GM18858 (cell line): ENCODE measurements at regions not wholly inside any gene's neighbourhood (a gene's known extent, or its start where the extent isn't known, plus 50 kb on each side); places are given as distances from the start of the nearest gene placed in this dataset.

ENCODE experiments used
- ATAC-seq: cut with Tn5 transposase; IDR thresholded peaks from one replicate; pipeline ENCODE4 v1.9.1; 2021; ENCODE audit not compliant: unreplicated experiment

DNA sequence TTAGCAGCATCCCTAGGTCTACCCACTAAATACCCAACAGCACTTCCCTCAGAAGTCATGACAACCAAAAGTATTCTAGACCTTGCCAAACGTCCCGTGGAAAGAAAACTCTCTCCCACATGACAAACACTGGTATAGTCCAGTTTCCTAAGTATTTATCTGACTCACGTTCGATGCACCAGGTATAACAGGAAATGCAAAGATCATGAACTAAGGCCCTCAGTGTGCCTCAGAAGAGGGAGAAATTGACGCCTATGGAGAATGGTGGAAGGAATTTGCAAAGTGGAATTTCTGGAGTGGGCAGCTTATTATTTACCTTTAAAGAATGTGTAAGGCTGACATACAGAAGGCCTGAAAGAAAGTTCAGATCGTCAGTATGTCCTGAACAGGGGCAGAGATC, 523.6 kb upstream of the DAB1 start:
- no peak for ATAC-seq

DNA sequence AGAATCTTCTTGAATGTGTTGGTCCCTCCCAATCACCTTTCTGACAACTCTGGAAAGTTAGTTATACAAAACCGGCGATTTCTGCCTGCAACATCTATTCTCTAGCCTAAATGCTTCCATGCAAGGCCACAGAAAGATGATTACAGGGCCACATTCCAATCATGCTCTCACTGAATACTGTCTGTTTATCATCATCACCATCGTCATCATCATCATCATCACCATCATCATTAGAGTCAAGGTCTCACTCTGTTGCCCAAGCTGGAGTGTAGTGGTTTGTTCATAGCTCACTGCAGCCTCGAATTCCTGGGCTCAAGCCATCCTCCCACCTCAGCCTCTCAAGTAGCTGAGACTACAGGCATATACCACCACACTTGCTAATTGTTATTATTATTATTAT, 521.2 kb upstream of the DAB1 start:
- no peak for ATAC-seq

- ATAC-seq = no peak
These were observed 519.5 kb upstream of the DAB1 start for GRCh38 chr1:57943365-57943764.

DNA sequence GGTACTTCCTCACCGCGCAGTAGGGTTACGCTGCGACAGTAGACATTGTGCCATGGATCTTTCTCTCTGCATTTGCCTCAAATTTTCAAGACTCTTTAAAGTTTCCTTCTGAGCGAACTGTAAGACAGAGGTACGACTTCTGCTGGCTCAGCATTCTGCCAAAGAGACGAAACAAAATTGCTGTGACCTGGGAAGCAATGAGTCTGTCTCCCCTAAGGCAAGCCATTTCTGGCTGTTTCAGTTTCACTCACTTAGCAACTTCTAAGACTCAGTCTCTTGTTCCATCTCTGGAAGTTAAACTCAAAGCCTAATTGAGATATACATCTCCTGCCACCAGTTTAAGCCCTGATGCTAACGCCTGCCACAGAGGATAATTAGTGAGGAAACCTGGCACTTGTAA, 510.9 kb upstream of the DAB1 start:
- no peak for ATAC-seq

GRCh38 chr1:57927003-57927402, 503.1 kb upstream of the DAB1 start:
- no peak for ATAC-seq

- no peak for ATAC-seq
These were observed 502.2 kb upstream of the DAB1 start for GRCh38 chr1:57926025-57926552.

- ATAC-seq = no peak
These were observed 501.4 kb upstream of the DAB1 start for GRCh38 chr1:57925226-57925625.

DNA sequence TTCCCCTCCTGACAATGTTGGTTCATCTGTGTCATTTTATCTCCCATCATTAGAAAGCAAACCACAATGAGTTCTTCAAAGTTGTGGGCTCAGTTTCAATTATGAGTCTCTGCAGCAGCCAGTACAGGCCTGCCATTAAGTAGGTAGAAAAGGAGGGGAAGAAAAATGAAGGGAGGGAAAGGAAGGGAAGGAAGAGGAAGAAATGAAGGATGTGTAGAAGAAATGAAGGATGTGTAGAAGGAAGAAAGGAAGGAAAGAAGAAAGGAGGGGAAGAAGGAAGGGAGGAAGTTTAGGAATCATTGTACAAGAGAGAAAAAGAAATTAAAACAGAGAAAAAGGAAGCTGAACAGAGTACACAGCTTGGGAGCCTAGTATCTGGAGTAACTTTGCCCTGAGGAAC, 498.3 kb upstream of the DAB1 start:
- ATAC-seq = no peak

- no peak for ATAC-seq
These were observed 492.2 kb upstream of the DAB1 start for GRCh38 chr1:57916041-57916440.

- ATAC-seq = no peak
These were observed 487.6 kb upstream of the DAB1 start for GRCh38 chr1:57911427-57911826.

GRCh38 chr1:57910782-57911181, 486.9 kb upstream of the DAB1 start:
- no peak for ATAC-seq

GRCh38 chr1:57910305-57910704, 486.4 kb upstream of the DAB1 start:
- no peak for ATAC-seq

GRCh38 chr1:57908147-57908890, 484.5 kb upstream of the DAB1 start:
- no peak for ATAC-seq

DNA sequence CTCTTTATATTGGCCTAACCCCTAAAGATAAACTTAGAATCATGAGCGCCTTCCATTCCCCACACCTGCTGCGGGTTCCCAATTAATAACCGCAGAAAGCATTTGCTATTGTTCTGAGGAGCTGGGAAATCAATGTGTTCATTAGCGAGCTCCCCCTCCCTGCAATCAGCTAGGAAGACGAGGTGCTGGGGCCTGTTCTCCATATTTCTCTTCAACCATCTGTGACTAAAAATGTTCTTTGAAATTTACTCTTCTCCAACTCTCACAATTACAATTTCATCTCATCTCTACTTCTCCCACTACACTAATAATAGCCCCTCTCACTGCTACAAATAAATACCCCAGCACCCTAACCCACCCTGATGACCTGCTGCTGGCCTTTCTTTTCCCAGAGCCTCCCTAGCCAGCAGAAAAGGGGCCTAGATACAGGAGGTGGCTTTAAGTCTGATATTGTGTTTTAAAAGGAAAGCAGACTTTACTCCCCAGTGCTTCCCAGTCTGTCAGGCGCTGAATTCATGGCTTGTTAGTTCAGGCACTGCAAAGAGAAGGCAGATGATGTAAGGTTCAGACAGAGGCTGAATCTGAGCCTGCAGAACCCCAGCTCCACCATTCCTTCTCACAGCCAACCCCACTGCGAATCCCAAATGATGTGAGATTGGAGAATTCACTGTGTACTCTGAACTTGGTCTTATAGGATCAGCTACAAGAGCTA, 477.5 kb upstream of the DAB1 start:
- ATAC-seq = no peak

GRCh38 chr1:57898531-57898930, 474.7 kb upstream of the DAB1 start:
- ATAC-seq = no peak

- no peak for ATAC-seq
These were observed 473.7 kb upstream of the DAB1 start for GRCh38 chr1:57897581-57897980.

DNA sequence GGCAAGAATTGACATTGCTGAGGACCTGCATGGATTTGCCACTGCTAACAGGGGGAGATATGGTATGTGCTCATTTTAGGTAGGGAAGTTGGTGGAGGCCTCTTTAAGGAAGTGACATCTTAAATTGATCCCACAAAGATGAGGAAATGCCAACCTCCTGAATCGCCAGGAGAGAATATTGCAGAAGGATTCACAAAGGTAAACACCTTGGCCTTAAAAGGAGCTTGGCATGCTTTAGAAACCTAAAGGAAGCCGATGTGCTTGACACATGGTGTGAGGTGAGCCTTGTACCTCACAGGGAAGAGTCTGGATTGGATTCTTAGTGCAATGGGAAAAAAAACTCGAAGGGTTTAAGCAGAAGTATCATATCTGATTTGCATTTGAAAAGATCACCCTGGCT, 470.5 kb upstream of the DAB1 start:
- ATAC-seq = no peak

DNA sequence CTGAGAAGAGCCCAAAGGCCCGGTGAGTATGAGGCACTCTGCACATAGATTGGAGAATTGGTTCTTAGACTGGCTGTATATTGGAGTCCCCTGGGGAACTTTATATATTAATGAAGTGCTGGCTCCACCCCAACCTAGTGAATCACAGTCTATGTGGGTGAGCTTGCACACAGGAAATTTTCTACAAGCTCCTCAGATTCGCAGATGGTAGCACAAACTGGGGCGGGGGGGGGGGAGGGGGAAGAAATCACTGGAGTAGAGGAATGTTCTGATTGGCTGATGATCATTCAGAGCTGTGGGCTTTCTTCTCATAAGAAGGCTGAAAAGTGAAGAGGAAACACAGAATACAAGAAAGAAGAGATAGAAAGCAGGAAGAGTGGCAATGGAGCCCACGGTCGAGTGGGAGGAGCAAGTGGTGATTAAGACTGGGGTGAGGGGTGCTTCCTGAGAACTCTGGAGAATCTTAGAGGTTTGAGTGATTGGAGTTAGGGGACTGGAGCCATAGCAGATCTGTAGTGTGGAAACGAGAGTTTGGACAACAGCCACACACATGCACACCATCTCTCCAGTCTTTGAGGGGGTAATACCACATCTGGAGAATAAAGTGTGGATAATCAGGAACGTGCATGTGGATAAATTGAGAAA, 465.9 kb upstream of the DAB1 start:
- no peak for ATAC-seq

DNA sequence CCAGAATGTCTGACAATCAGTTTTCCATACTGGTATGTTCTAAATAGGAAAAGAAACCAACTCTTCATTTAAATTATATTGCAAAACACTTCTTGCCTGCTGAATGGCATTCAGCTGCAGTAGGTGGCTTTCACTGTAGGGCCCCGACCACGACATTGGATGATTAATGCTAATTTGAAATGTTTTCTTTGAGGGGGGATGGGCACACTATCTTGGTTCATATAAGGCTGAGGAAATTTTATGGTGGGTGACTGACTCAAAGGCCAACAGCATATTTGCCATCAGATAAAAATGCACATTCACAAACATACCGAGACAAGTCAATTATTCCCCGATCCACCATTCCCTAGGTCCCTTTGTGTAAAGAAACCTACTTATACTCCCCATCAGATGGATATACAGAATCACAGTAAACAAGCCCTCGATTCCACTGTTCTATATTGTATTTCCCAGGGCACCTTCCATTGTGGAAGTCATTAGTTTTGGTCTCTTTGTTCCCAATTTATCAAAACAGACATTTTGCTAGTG, 464.2 kb upstream of the DAB1 start:
- ATAC-seq = no peak

DNA sequence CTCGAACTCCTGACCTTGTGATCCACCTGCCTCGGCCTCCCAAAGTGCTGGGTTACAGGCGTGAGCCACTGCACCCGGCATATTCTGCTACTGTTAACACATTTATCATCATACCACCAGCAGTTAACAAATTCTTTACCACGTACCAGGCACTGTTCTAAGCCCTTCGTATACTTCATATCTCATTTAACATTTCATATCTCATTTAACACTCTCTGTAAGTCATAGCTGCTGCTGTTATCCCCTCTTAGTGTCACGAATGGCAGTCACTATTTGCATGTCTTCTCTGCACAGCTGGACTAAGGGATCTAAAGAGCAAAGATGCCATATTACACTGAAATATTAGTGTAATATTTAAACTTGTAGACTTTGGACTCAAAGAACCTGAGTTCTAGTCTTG, 462.5 kb upstream of the DAB1 start:
- ATAC-seq = no peak

DNA sequence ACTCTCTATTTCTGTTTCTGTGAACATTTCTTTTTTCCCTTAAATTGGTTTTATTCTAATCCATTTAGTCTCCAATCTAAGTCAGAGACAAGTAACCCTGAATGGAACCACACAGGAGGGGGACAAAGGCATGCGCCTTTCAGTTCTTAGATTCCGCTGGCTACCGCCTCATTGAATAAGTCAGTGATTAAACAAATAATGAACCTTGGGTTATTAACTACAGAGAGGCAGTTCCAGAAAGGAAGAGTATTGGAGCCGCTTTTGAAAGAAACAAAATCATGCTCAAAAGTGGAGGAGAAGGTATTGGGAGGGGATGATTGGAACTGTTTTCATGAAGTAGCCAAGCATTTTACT, 459.8 kb upstream of the DAB1 start:
- no peak for ATAC-seq
